Right atrium auricular region (tissue), 2 donors: ENCODE measurements at regions not wholly inside any gene's neighbourhood (a gene's known extent, or its start where the extent isn't known, plus 50 kb on each side); places are given as distances from the start of the nearest gene placed in this dataset.

Source experiments
- DNase-seq: peaks from one replicate; pipeline ENCODE4 v3.0.0-alpha.2; 2019; ENCODE audit warnings: low spot score
- H3K27ac ChIP-seq, 2 donors: fragments of 200-600 bp; sonication (generic); 1 replicate in 1 of 2; 2 replicates in 1 of 2; pipeline ENCODE4 v1.5.1; 2016 to 2019
- H3K27me3 ChIP-seq, 2 donors: fragments of 200-600 bp; sonication (generic); one replicate each; pipeline versions ENCODE4 v1.5.1 to v1.6.0; 2017 to 2019
- H3K36me3 ChIP-seq: fragments of 200-600 bp; sonication (generic); one replicate; pipeline ENCODE4 v1.5.1; 2016
- H3K4me1 ChIP-seq, 2 donors: fragments of 200-600 bp; sonication (generic); one replicate each; pipeline versions ENCODE4 v1.5.1 to v1.6.0; 2017 to 2019
- H3K4me3 ChIP-seq, 2 donors: fragments of 200-600 bp; sonication (generic); 1 replicate in 1 of 2; 2 replicates in 1 of 2; pipeline ENCODE4 v1.5.1; 2017 to 2019; ENCODE audit warnings: mild to moderate bottlenecking in 1 of 2, moderate library complexity in 1 of 2
- H3K9me3 ChIP-seq, 2 donors: fragments of 200-600 bp; sonication (generic); one replicate each; pipeline ENCODE4 v1.5.1; 2019
- CTCF ChIP-seq, 2 donors: fragments of 200-600 bp; sonication (generic); IDR thresholded peaks; one replicate each; pipeline ENCODE4 v1.5.1; 2019; ENCODE audit warnings: antibody characterized with exemption in 2 of 2

- no peak for TF ChIP-seq CTCF (IDR thresholded peaks at IDR 0.05)
- Histone ChIP-seq H3K27me3 (no peaks in the 10 kb centered on the region), H3K4me3 (no peak overlapping the region), H3K4me1 (no peaks in the 10 kb centered on the region), H3K9me3 (no peaks in the 10 kb centered on the region), H3K27ac (no peak overlapping the region), H3K36me3 (no peaks in the 10 kb centered on the region)
- no peak for DNase-seq
These were observed 301.0 kb upstream of the C1orf87 start for GRCh38 chr1:60374537-60374936.

- no peak for DNase-seq
- no peaks in the 10 kb centered on the region for H3K4me1 ChIP-seq
- no peaks in the 10 kb centered on the region for H3K27me3 ChIP-seq
- TF ChIP-seq CTCF (IDR thresholded peaks at IDR 0.05): no peak
- H3K9me3 ChIP-seq: no peaks in the 10 kb centered on the region
- H3K27ac ChIP-seq: no peak overlapping the region
- no peaks in the 10 kb centered on the region for H3K36me3 ChIP-seq
- H3K4me3 ChIP-seq: no peak overlapping the region
These were observed 294.0 kb upstream of the C1orf87 start for GRCh38 chr1:60367532-60367931.

GRCh38 chr1:60359431-60359830 lies 285.9 kb upstream of the C1orf87 start:
- Histone ChIP-seq H3K9me3 (no peaks in the 10 kb centered on the region), H3K27ac (no peak overlapping the region), H3K4me3 (no peak overlapping the region), H3K4me1 (no peaks in the 10 kb centered on the region), H3K27me3 (no peaks in the 10 kb centered on the region), H3K36me3 (no peaks in the 10 kb centered on the region)
- no peak for TF ChIP-seq CTCF (IDR thresholded peaks at IDR 0.05)
- no peak for DNase-seq

GRCh38 chr1:60350531-60350930 lies 277.0 kb upstream of the C1orf87 start:
- no peaks in the 10 kb centered on the region for H3K4me1 ChIP-seq
- no peak for TF ChIP-seq CTCF (IDR thresholded peaks at IDR 0.05)
- H3K27ac ChIP-seq: no peak overlapping the region
- DNase-seq: no peak
- no peaks in the 10 kb centered on the region for H3K27me3 ChIP-seq
- H3K36me3 ChIP-seq: no peaks in the 10 kb centered on the region
- no peaks in the 10 kb centered on the region for H3K9me3 ChIP-seq
- H3K4me3 ChIP-seq: no peak overlapping the region

GRCh38 chr1:60348884-60349283 lies 275.3 kb upstream of the C1orf87 start:
- no peak for DNase-seq
- no peak overlapping the region for H3K4me3 ChIP-seq
- no peaks in the 10 kb centered on the region for H3K4me1 ChIP-seq
- H3K36me3 ChIP-seq: no peaks in the 10 kb centered on the region
- no peaks in the 10 kb centered on the region for H3K9me3 ChIP-seq
- no peak overlapping the region for H3K27ac ChIP-seq
- H3K27me3 ChIP-seq: no peaks in the 10 kb centered on the region
- no peak for TF ChIP-seq CTCF (IDR thresholded peaks at IDR 0.05)

GRCh38 chr1:60345621-60346020 lies 272.1 kb upstream of the C1orf87 start:
- no peaks in the 10 kb centered on the region for H3K9me3 ChIP-seq
- no peaks in the 10 kb centered on the region for H3K4me1 ChIP-seq
- TF ChIP-seq CTCF (IDR thresholded peaks at IDR 0.05): no peak
- no peaks in the 10 kb centered on the region for H3K36me3 ChIP-seq
- H3K27me3 ChIP-seq: no peaks in the 10 kb centered on the region
- DNase-seq: no peak
- no peak overlapping the region for H3K4me3 ChIP-seq
- H3K27ac ChIP-seq: no peak overlapping the region
